ENCODE measurements at regions not wholly inside any gene's neighbourhood (a gene's known extent, or its start where the extent isn't known, plus 50 kb on each side); places are given as distances from the start of the nearest gene placed in this dataset.

DNA sequence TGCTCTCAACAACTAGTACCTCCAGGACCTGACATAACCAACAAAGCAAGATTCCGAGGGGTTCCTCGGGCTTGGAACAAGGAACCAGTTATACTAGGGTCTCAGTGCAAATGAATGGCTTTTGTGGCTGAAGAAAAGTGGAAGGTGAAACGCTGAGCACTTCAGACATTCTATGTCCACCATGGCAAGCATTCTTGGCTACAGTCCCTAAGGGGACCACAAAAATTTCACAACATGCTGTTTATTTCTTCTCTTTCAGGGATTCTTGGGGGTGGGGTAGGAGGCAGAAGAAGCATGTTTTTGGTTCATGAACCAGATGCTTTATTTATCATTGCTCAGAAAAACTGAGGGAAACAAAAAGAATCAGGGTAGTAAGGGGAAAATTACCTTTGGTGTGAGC is 479.9 kb upstream of the CDH11 start:
- TF ChIP-seq POLR2A (IDR thresholded peaks at IDR 0.05) (no peak), CTCF (IDR thresholded peaks at IDR 0.05) (no peak)

Data from Peyer's patch (tissue), 4 donors.